NCI-H1930 (cell line): ENCODE measurements at regions not wholly inside any gene's neighbourhood (a gene's known extent, or its start where the extent isn't known, plus 50 kb on each side); places are given as distances from the start of the nearest gene placed in this dataset.

Source experiments
- DNase-seq, 2 experiments: peaks; one replicate each; lab custom pipeline; 2025; lab: John Stamatoyannopoulos, UW

- no peak for DNase-seq
These were observed 427.0 kb upstream of the RARB start for GRCh38 chr3:25000971-25001591.

DNA sequence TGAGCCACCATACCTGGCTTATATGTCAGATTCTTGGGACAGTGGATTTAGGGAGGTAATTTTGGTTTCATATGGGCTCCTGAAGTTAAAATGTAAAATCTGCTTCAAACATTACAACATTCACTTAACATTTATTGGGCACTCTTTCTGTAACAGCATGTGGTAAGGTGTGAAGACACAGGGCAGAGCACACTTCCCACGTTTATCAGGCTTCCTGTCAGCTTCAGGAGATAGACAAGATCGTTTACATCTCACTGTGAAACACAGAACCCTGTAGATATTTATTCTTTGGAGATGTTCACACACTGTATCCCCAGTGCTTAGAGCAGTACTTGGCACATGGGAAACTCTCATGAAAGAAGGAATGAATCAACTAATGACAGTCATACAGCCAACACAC lies 426.0 kb upstream of the RARB start:
- DNase-seq: no peak

- DNase-seq: no peak
These were observed 419.9 kb upstream of the RARB start for GRCh38 chr3:25007974-25008658.

GRCh38 chr3:25009665-25010064 lies 418.4 kb upstream of the RARB start:
- DNase-seq: no peak

DNA sequence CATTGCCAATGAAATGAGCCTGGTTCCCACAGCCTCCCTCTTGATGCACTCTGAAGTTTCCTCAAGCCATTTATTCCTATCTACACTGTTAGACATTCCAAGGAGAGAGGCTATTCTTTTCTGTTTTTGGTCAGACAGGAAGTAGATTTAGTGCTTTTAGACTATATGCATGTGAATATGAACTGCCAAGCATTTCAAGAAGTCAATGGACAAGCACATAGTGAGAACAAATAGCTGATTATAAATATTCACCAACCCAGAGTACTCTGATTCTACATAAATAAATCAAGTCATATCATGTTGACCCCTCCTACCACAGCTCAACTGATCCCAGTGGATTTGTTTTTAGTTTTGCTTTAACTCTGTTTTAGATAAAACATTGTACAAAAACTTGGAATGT lies 412.5 kb upstream of the RARB start:
- DNase-seq: no peak

DNA sequence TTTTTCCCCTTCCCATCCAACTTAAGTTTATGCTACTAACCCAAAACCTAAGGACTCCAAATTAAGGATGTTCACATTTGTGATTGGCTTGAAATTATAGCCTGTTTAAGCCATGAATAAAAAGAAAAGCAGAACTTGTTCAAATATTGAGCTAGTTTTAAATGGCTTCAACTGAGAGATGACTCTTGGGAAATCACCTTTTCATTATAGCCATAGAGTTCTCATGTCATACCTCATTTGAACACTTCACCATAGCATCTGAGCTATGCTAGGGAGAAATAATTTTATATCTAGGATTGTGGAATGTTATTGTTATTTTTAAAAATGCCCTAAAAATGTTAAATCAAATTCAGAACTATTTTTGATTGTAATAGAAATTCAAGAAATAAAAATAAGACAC lies 409.2 kb upstream of the RARB start:
- DNase-seq: no peak

DNA sequence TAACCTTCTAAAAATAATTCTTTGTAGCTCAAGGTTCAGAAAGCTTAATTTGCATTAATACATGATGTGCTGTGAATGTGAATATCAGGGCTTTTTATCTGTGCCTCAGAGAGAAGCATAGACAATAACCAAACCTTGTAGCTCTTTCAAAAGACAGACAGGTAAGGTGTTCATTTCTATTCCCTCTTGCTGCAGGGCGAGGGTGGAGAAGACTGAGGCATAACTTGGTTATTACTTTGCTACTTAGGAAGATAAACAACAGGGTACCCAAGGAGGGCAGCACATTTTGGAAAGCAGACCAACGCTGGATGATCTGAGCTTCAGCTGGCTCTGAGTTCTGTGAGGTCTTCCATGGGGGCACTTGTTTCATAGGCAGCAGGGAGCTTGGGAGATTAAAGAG lies 408.6 kb upstream of the RARB start:
- DNase-seq: no peak

- no peak for DNase-seq
These were observed 406.2 kb upstream of the RARB start for GRCh38 chr3:25021816-25022215.

DNA sequence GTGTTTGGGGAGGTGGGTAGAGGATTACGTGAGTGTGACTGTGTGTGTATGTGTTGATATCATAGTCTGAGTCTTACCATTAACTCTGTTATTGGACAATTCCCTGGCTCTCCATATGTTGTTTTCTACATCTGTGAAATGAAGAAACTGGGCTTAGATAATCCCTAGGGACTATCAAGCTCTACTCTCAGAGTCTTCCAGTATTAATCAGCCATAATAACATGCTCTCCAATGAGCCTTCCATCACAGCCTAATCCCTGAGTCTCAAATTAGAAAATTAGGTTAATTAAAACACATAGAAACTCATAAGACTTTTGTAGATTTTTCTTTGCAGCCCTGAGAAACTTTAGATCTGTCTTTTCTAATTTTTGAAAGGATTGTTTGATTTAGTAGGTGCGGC lies 404.2 kb upstream of the RARB start:
- no peak for DNase-seq

- no peak for DNase-seq
These were observed 402.8 kb upstream of the RARB start for GRCh38 chr3:25025236-25025635.

DNA sequence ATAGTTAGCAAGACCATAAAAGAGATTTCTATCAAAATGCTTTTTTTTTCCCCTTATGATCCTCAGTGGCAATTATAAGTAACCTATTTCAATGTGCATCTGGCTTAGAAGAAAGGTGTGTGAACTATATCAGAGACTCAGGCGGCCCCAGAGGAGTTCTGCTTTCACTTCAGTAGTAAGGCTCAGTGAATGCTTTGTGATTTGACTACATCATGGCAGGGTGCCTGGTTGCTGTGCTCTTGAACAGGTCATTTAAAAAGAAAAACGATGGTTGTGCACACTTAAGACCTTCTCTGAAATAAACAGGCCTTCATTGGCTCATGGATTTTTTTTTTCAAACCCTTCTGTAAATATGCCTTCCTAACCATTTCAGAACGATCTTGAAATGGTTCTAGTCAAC lies 400.4 kb upstream of the RARB start:
- no peak for DNase-seq

- no peak for DNase-seq
These were observed 398.2 kb upstream of the RARB start for GRCh38 chr3:25029820-25030219.

DNA sequence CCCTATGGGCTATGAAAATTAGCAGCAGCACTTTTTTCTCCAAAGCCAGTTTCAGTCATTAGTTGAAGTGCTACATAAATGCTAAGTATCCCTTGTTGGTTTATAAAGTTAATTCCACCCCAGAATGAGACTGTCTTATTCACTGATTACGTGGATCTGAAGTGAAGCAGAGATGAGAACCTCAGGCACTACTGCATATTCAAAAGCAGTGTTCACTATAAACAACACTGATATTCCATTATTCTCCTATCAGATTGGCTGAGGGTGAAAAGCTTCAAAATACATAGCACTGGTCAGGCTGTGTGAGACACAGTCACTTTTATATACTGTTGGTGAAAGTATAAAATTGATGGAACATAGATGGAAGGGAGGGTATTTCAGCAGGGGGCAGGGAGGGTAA lies 395.7 kb upstream of the RARB start:
- no peak for DNase-seq

- DNase-seq: peak; percentile 20 to 38
These were observed 394.5 kb upstream of the RARB start for GRCh38 chr3:25033407-25034029.

- no peak for DNase-seq
These were observed 392.5 kb upstream of the RARB start for GRCh38 chr3:25035526-25035925.

GRCh38 chr3:25036633-25037032 lies 391.4 kb upstream of the RARB start:
- no peak for DNase-seq

GRCh38 chr3:25037049-25037547 lies 391.0 kb upstream of the RARB start:
- no peak for DNase-seq

DNA sequence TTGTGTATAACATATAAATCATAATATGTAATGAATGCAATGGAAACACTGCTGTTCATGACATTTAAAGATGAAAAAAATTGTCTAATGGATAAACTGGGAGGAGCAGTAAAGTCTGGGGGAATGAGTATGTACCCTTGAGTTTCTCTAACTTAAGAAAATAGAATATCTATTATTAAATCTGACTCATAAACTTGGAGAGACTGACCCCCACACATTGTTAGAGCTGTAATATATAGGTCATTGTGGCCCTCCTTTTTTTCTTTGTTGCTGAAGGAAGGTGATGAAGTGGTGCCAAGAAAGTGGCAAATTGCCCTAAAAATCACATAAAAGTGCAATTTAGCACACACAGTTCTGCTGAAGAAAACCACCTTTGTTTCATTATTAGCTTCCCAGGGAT lies 389.8 kb upstream of the RARB start:
- DNase-seq: no peak

DNA sequence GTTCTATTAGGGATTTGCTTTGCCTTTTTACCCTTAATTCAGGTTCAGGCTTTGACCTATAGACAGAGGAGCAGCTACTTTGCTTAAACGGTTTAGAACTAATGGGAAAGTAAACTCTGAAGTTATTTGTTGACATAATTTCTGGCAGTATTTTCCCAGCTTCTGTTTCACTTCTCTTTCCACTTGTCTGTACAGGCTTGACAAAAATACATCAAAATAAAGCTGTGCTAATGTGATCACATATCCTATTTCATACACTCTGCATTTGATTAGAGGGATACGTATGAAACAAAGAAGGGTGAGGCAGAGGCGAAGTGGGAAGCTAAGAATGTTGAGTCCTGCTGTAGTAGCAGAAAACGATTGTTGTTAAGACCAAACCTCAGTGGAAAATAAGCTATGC lies 389.1 kb upstream of the RARB start:
- DNase-seq: no peak

DNA sequence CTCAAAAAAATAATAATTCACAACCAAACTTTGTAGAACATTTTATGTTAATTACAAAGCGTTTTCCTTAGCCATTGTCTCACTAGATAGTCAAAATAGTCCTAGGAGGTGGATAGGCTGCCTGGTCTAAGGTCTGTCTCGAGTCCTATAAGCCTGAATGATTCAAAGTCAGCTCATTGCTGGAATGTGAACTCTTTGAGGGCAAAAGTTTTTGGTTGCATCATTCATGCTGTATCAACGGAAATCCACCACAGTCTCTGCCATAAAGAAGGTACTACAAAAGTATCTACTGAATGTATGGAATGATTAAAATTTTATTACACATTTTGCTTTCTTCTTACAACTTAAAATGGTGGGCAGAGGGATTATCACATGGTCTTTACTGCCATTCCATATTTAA lies 387.3 kb upstream of the RARB start:
- DNase-seq: no peak

- no peak for DNase-seq
These were observed 386.0 kb upstream of the RARB start for GRCh38 chr3:25041871-25042584.

GRCh38 chr3:25043177-25043576 lies 384.9 kb upstream of the RARB start:
- no peak for DNase-seq

GRCh38 chr3:25043749-25044148 lies 384.3 kb upstream of the RARB start:
- no peak for DNase-seq
